ENCODE measurements at regions not wholly inside any gene's neighbourhood (a gene's known extent, or its start where the extent isn't known, plus 50 kb on each side); places are given as distances from the start of the nearest gene placed in this dataset.

GRCh38 chr1:38533772-38534472 lies 325.6 kb downstream of the RRAGC start:
- CTCF ChIA-PET, result no interaction called here
- intact Hi-C loops (cut with micrococcal nuclease), result no loop called here
- no peak for DNase-seq

GRCh38 chr1:38530957-38531356 lies 328.6 kb downstream of the RRAGC start:
- H3K9me3 Mint-ChIP-seq, result peaks cover 0 to 4% (median 0%) of the 10 kb centered on the region in 11 donors
- H3K27ac Mint-ChIP-seq, result no peak overlapping the region
- intact Hi-C loops (cut with micrococcal nuclease), result no loop called here
- Histone ChIP-seq H3K27me3 (ENCODE audit: control insufficient read depth in 2 of 2, insufficient read depth in 2 of 2, low read length in 2 of 2) (no peaks in the 10 kb centered on the region), H3K9me3 (ENCODE audit: control insufficient read depth in 2 of 3, low read length in 3 of 3) (no peaks in the 10 kb centered on the region), H3K36me3 (ENCODE audit: control insufficient read depth in 2 of 3, insufficient read depth in 3 of 3, low read length in 3 of 3) (no peaks in the 10 kb centered on the region), H3K4me3 (ENCODE audit: low read length) (no peak overlapping the region), H3K27ac (ENCODE audit: low read depth, low read length) (no peak overlapping the region), H3K4me1 (ENCODE audit: control insufficient read depth in 2 of 2, insufficient read depth in 2 of 2, low read length in 2 of 2) (peaks cover 0 to 11% of the 10 kb centered on the region in 2 donors)
- DNase-seq, result no peak
- H3K4me1 Mint-ChIP-seq, result peaks cover 3 to 30% (median 15%) of the 10 kb centered on the region in 7 donors
- peaks cover 0 to 6% (median 0%) of the 10 kb centered on the region in 5 donors for H3K36me3 Mint-ChIP-seq
- no peak for ATAC-seq
- ChIA-PET POLR2A (no interaction called here), CTCF (no interaction called here)
- H3K27me3 Mint-ChIP-seq, result no peaks in the 10 kb centered on the region
- no peak overlapping the region for H3K4me3 Mint-ChIP-seq

More at GRCh38 chr1:38533772-38534472, 325.6 kb downstream of the RRAGC start:
- Mint-ChIP-seq H3K27me3 (peaks cover 0 to 13% (median 0%) of the 10 kb centered on the region in 5 donors), H3K27ac (no peak overlapping the region), H3K36me3 (no peaks in the 10 kb centered on the region), H3K4me1 (peaks cover 0 to 8% (median 0%) of the 10 kb centered on the region in 7 donors), H3K9me3 (peaks cover 0 to 4% (median 0%) of the 10 kb centered on the region in 11 donors), H3K4me3 (no peak overlapping the region)
- H3K4me1 ChIP-seq (ENCODE audit: control insufficient read depth in 2 of 2, insufficient read depth in 2 of 2, low read length in 2 of 2), result no peaks in the 10 kb centered on the region
- no peak overlapping the region for H3K27ac ChIP-seq (ENCODE audit: low read depth, low read length)
- ATAC-seq, result no peak
- no peak overlapping the region for H3K4me3 ChIP-seq (ENCODE audit: low read length)
- no peaks in the 10 kb centered on the region for H3K36me3 ChIP-seq (ENCODE audit: control insufficient read depth in 2 of 3, insufficient read depth in 3 of 3, low read length in 3 of 3)
- H3K27me3 ChIP-seq (ENCODE audit: control insufficient read depth in 2 of 2, insufficient read depth in 2 of 2, low read length in 2 of 2), result no peaks in the 10 kb centered on the region
- POLR2A ChIA-PET, result no interaction called here
- H3K9me3 ChIP-seq (ENCODE audit: control insufficient read depth in 2 of 3, low read length in 3 of 3), result no peaks in the 10 kb centered on the region

GRCh38 chr1:38529946-38530345 lies 329.6 kb downstream of the RRAGC start:
- POLR2A ChIA-PET, result no interaction called here

GRCh38 chr1:38529391-38529790 lies 330.2 kb downstream of the RRAGC start:
- Mint-ChIP-seq H3K4me1 (peaks cover 3 to 30% (median 15%) of the 10 kb centered on the region in 7 donors), H3K9me3 (peaks cover 0 to 4% (median 0%) of the 10 kb centered on the region in 11 donors), H3K4me3 (no peak overlapping the region), H3K27me3 (peaks cover 0 to 5% (median 0%) of the 10 kb centered on the region in 5 donors), H3K36me3 (peaks cover 0 to 6% (median 0%) of the 10 kb centered on the region in 5 donors), H3K27ac (no peak overlapping the region)
- ATAC-seq (no peak), DNase-seq (no peak)
- Histone ChIP-seq H3K9me3 (ENCODE audit: control insufficient read depth in 2 of 3, low read length in 3 of 3) (no peaks in the 10 kb centered on the region), H3K36me3 (ENCODE audit: control insufficient read depth in 2 of 3, insufficient read depth in 3 of 3, low read length in 3 of 3) (no peaks in the 10 kb centered on the region), H3K27me3 (ENCODE audit: control insufficient read depth in 2 of 2, insufficient read depth in 2 of 2, low read length in 2 of 2) (no peaks in the 10 kb centered on the region), H3K4me1 (ENCODE audit: control insufficient read depth in 2 of 2, insufficient read depth in 2 of 2, low read length in 2 of 2) (peaks cover 0 to 11% of the 10 kb centered on the region in 2 donors), H3K4me3 (ENCODE audit: low read length) (no peak overlapping the region), H3K27ac (ENCODE audit: low read depth, low read length) (no peak overlapping the region)
- intact Hi-C loops (cut with micrococcal nuclease), result loop anchor here in 1 of 2 donors (10.0 kb wide), 1 partner anchor 55 kb away; no protein-coding TSS in a partner anchor
- CTCF ChIA-PET, result interaction anchor here (0.6 kb wide), 1 partner anchor 577 kb away, joined by 4 read pairs; no protein-coding TSS in a partner anchor
- POLR2A ChIA-PET, result no interaction called here

More at GRCh38 chr1:38529946-38530345, 329.6 kb downstream of the RRAGC start:
- peaks cover 0 to 11% of the 10 kb centered on the region in 2 donors for H3K4me1 ChIP-seq (ENCODE audit: control insufficient read depth in 2 of 2, insufficient read depth in 2 of 2, low read length in 2 of 2)
- H3K27ac ChIP-seq (ENCODE audit: low read depth, low read length), result no peak overlapping the region
- H3K9me3 ChIP-seq (ENCODE audit: control insufficient read depth in 2 of 3, low read length in 3 of 3), result no peaks in the 10 kb centered on the region
- Mint-ChIP-seq H3K27ac (no peak overlapping the region), H3K9me3 (peaks cover 0 to 4% (median 0%) of the 10 kb centered on the region in 11 donors), H3K36me3 (peaks cover 0 to 6% (median 0%) of the 10 kb centered on the region in 5 donors), H3K4me3 (no peak overlapping the region), H3K27me3 (peaks cover 0 to 3% (median 0%) of the 10 kb centered on the region in 5 donors), H3K4me1 (peaks cover 3 to 30% (median 15%) of the 10 kb centered on the region in 7 donors)
- no peaks in the 10 kb centered on the region for H3K36me3 ChIP-seq (ENCODE audit: control insufficient read depth in 2 of 3, insufficient read depth in 3 of 3, low read length in 3 of 3)
- DNase-seq (no peak), ATAC-seq (no peak)
- intact Hi-C loops (cut with micrococcal nuclease), result loop anchor here in 1 of 2 donors (10.0 kb wide), 1 partner anchor 55 kb away; no protein-coding TSS in a partner anchor
- H3K4me3 ChIP-seq (ENCODE audit: low read length), result no peak overlapping the region
- no peaks in the 10 kb centered on the region for H3K27me3 ChIP-seq (ENCODE audit: control insufficient read depth in 2 of 2, insufficient read depth in 2 of 2, low read length in 2 of 2)
- CTCF ChIA-PET, result no interaction called here

- H3K27ac Mint-ChIP-seq, result peak overlapping the region in 1 of 9 donors; percentile 58
- peaks cover 0 to 11% of the 10 kb centered on the region in 2 donors for H3K4me1 ChIP-seq (ENCODE audit: control insufficient read depth in 2 of 2, insufficient read depth in 2 of 2, low read length in 2 of 2)
- H3K4me1 Mint-ChIP-seq, result peaks cover 1 to 24% (median 15%) of the 10 kb centered on the region in 7 donors
- no peaks in the 10 kb centered on the region for H3K36me3 ChIP-seq (ENCODE audit: control insufficient read depth in 2 of 3, insufficient read depth in 3 of 3, low read length in 3 of 3)
- no peaks in the 10 kb centered on the region for H3K9me3 ChIP-seq (ENCODE audit: control insufficient read depth in 2 of 3, low read length in 3 of 3)
- H3K4me3 Mint-ChIP-seq, result peak overlapping the region in 1 of 10 donors; percentile 9
- intact Hi-C loops (cut with micrococcal nuclease), result loop anchor here in 1 of 2 donors (10.0 kb wide), 1 partner anchor 56 kb away; no protein-coding TSS in a partner anchor
- ChIA-PET POLR2A (no interaction called here), CTCF (interaction anchor here (0.6 kb wide), 1 partner anchor 578 kb away, joined by 4 read pairs; no protein-coding TSS in a partner anchor)
- peaks cover 0 to 4% (median 0%) of the 10 kb centered on the region in 11 donors for H3K9me3 Mint-ChIP-seq
- ATAC-seq, result no peak
- H3K27me3 Mint-ChIP-seq, result peaks cover 0 to 9% (median 2%) of the 10 kb centered on the region in 5 donors
- H3K27ac ChIP-seq (ENCODE audit: low read depth, low read length), result no peak overlapping the region
- no peak for DNase-seq
- peaks cover 0 to 6% (median 0%) of the 10 kb centered on the region in 5 donors for H3K36me3 Mint-ChIP-seq
- H3K27me3 ChIP-seq (ENCODE audit: control insufficient read depth in 2 of 2, insufficient read depth in 2 of 2, low read length in 2 of 2), result no peaks in the 10 kb centered on the region
- no peak overlapping the region for H3K4me3 ChIP-seq (ENCODE audit: low read length)
Measured at GRCh38 chr1:38528623-38529022, 330.9 kb downstream of the RRAGC start.

GRCh38 chr1:38527373-38527966 lies 332.1 kb downstream of the RRAGC start:
- POLR2A ChIA-PET, result no interaction called here
- H3K36me3 Mint-ChIP-seq, result peaks cover 0 to 6% (median 0%) of the 10 kb centered on the region in 5 donors
- peak overlapping the region; percentile 11 for H3K4me3 ChIP-seq (ENCODE audit: low read length)

More at GRCh38 chr1:38527373-38527966, 332.1 kb downstream of the RRAGC start:
- H3K27me3 Mint-ChIP-seq, result peaks cover 0 to 14% (median 8%) of the 10 kb centered on the region in 5 donors
- Histone ChIP-seq H3K27me3 (ENCODE audit: control insufficient read depth in 2 of 2, insufficient read depth in 2 of 2, low read length in 2 of 2) (no peaks in the 10 kb centered on the region), H3K4me1 (ENCODE audit: control insufficient read depth in 2 of 2, insufficient read depth in 2 of 2, low read length in 2 of 2) (peaks cover 0 to 11% of the 10 kb centered on the region in 2 donors), H3K9me3 (ENCODE audit: control insufficient read depth in 2 of 3, low read length in 3 of 3) (no peaks in the 10 kb centered on the region), H3K36me3 (ENCODE audit: control insufficient read depth in 2 of 3, insufficient read depth in 3 of 3, low read length in 3 of 3) (no peaks in the 10 kb centered on the region), H3K27ac (ENCODE audit: low read depth, low read length) (no peak overlapping the region)
- DNase-seq, result peak in 8 of 9 donors; percentile 24 to 65 (median 51)
- H3K4me3 Mint-ChIP-seq, result peak overlapping the region; percentile 54 to 84 (median 68)
- peak; percentile 65 for ATAC-seq
- peaks cover 1 to 23% (median 15%) of the 10 kb centered on the region in 7 donors for H3K4me1 Mint-ChIP-seq
- intact Hi-C loops (cut with micrococcal nuclease), result loop anchor here in 1 of 2 donors (1.0 to 10.0 kb wide), 2 partner anchors 32 to 57 kb away; no protein-coding TSS in a partner anchor
- H3K27ac Mint-ChIP-seq, result peak overlapping the region in 7 of 9 donors; percentile 5 to 89 (median 69)
- peaks cover 0 to 4% (median 0%) of the 10 kb centered on the region in 11 donors for H3K9me3 Mint-ChIP-seq
- CTCF ChIA-PET, result no interaction called here
